ENCODE measurements at regions not wholly inside any gene's neighbourhood (a gene's known extent, or its start where the extent isn't known, plus 50 kb on each side); places are given as distances from the start of the nearest gene placed in this dataset.

DNA sequence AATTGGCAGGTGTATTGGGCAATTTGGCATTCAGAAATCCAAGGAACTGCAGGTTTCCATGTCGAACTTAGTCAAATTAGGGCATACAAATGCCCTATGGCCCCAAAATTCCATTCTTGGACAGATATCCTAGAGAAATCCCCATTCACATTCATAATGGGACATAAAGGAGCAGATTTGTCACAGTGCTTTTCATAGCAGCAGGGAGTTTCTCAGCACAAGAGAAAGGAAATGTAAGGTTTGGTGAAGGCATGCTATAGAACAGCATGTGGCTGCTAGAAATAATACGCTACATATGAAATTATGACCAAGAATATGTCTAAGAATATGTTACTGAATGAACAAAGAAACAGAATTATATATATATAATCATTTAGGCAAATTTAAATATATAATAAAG is 437.5 kb upstream of the BOD1L1 start:
- DNase-seq, result no peak

DNA sequence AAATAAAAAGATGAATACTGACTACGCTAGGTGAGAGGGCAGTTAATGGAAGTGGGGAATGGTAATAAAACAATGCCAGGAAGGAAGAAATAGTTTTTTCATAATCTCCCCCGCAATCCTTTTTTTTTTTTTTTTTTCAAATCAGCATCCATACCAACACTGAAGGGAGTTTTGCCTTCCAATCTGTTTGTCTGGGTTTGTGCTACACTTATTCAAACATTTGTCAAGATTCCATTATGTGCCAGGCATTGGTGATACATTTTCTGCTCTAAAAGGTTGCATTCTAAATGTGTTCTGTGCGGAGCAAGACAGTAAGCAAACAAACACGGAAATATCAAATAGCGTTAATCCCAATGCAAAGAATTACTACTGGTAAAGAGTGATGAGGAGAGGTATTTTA is 437.9 kb upstream of the BOD1L1 start:
- no peak for DNase-seq

DNA sequence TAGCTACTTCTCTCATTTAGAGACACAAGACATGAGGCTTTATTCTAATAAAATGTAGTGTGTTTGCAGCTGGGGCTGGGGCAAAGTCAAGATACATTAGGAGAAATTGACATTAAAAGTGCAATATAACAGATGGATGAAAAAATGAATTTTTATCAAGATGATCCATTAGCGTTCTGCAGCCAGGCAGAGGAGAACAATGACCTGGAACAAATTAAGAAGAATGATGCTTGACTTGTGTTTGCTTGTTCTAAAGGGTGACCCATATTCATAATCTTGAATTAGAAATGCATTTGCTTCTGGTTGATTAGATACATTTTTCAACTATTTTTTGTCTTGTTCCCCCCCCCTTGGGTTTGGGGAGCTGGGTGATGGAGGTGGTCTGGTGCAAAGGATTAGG is 439.5 kb upstream of the BOD1L1 start:
- no peak for DNase-seq

DNA sequence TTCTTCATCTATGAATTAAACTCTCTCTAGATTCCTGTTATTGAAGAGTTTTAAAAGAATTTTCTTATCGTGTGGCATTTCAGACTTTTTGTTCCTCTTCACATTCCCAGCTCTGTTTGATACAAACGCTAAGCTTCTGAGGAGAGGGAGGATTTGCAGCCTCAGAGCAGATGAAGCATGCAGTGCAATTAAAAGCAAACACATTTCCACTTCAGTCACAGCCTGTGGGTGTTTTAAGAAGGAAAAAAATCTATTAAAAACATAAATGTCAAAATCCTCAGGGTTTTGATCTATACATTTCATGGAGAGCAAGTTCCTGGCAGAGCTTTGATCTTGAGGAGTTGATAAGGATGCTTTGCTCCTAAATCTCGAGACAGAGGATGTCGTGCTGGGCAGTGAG is 442.4 kb upstream of the BOD1L1 start:
- DNase-seq, result no peak

DNA sequence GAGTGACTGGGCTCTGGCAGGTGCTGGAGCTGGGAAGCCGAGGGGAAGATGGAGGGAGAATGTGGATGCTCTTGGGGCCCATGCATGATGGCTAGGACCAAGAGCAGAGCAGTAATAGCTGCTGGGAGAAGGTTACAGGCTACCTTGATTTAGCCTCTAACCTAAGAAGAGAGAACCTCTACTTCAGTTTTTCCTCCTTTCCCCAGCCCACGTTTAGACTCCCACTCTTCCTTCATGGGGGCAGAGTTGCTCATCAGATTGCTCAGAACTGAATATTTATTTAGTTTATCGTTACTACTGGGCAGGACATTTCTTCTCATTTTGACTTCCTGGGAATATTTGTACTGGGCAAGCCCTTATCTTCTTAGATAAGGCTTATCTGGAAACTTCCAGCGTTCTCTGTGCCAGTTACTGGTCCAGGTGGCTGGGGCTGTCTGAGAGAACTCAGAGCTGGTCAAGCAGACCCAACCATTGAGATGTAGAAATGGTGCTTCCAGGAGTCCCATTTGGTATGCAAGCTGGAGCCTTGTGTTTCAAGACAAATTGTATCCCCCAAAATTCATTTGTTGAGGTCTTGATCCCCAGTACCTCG is 442.9 kb upstream of the BOD1L1 start:
- no peak for DNase-seq

DNA sequence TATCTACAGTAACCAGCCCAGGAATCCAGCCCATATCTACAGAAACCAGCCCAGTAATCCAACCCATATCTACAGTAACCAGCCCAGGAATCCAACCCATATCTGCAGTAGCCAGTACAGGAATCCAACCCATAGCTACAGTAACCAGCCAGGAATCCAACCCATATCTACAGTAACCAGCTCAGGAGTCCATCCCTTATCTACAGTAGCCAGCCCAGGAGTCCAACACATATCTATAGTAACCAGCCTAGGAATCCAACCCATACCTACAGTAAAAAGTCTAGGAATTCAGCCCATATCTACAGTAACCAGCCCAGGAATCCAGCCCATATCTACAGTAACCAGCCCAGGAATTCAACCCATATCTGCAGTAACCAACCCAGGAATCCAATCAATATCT is 445.0 kb upstream of the BOD1L1 start:
- no peak for DNase-seq

DNA sequence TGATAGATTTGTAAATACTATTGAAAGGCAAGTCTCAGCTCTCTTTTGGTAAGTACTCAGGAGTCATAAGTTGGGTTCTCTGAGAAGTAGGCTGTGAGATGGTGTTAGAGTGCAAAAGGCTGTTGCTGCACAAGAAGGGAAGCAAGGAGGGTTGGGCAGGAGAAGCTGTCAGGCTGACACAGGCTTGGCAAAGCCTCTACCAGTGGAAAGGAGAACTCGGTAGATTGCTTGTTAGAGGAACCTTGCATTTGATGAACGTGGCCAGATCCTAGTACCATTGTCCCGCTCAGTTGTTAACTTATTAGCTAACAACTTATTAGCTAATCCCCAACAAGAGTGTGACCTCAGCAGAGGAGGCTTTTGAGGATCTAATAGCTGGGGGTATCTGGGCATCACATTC is 449.3 kb upstream of the BOD1L1 start:
- no peak for DNase-seq

DNA sequence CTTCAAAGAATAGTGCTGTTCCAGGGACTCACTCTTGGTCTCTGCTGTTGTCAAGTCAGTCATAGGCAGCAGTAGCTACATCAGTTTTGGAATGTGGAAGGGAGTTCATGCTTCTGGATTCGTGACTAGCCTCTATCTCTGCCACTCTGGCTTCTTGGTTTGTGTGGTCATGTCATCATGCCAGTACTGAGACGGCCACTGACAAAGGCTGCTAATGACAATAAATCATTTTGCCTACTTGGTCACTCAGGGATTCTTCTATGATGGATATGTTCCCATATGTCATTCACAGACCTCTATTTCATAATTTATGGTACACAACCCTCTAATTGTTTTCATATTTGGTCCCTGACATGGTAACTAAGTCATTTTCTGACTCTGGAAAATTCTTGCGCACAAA is 450.8 kb upstream of the BOD1L1 start:
- DNase-seq, result no peak

DNA sequence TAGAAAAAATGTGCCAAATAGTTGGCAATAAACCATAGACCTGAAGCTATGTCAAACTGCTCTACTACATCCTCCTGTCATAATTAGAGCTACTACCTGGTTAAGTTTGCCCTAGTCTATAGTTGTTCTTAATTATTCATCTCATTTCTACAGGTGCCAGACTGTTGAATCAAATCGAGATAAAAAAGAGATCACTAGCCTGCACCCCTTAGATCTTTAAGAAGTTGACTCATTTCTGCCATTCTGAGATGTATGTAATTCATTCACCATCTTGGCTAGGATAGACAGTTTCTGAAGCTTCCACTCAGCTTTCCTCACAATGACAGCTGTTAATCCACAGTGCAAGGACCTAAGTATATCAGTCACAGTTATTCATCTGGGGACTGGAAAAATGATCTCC is 452.1 kb upstream of the BOD1L1 start:
- no peak for DNase-seq

DNA sequence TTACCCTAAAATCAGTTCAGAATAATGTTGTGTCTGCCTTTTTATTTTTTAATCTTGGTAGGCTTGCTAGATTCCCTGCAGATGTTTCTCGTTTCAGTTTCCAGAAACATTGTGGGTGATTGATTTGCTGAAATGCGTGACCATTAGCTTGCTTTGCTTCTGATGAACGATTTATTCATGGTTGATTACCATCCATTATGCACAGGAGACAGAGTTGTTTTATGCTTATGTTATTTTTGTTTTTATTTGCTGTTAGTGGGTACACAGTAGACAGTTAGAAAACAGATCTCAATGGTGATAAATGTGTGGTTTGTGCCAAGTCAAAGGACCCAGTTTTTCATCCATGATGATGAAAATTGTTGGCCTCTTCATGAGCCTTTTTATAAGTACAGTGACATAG is 455.6 kb upstream of the BOD1L1 start:
- no peak for DNase-seq

DNA sequence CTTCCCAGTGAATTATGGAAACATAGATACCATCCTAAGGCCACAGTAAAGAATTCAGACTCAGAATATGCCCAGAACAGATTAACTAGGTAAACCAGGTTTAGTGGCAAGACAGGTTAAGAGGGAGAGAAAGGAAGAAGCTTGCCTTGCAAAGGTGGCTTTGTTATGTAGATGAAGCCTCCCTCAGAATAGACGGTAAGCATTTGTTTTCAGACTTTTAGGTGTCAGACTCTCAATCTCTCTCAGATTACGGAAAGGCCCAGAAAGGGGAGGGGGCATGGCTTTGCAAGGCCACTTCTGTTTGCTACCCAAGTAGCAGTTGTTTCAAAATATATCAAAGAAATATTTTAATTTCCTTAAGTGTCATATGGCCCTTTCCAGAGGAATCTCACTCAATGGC is 457.1 kb upstream of the BOD1L1 start:
- DNase-seq, result no peak

DNA sequence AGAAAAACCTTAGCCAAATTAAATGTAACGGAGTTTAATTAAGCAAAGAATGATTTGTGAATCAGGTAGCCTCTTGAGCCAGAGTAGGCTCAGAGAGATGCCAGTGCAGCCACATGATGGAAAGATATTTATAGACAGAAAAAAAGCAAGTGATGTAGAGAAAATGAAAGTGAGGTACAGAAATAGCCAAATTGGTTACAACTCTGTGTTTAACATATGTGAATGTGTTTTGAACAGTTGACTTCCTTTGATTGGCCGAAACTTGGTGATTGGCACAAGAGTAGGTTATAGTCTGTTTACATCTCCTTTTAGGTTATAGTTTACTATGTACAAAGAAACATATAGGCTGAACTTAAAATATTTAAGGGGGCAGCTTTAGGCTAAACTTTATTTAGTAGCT is 459.9 kb upstream of the BOD1L1 start:
- no peak for DNase-seq

DNA sequence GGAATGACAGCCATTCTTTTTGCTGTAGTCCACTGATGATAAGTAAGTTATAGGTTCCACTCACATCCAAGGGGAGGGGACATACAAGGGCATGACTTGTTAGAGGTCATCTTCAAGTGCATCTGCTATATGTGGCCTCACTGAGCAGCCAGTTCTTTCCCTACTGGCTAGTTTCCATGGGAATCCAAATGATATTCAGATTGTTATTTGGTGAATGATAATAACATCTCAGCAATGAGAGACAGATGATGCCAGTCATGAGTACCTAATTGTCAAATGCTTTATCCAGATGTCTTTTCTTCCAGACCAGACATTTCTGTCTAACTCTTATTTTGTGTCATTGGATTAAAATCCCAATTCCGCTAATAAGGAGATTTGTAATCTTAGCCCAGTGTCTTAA is 460.4 kb upstream of the BOD1L1 start:
- DNase-seq, result no peak

DNA sequence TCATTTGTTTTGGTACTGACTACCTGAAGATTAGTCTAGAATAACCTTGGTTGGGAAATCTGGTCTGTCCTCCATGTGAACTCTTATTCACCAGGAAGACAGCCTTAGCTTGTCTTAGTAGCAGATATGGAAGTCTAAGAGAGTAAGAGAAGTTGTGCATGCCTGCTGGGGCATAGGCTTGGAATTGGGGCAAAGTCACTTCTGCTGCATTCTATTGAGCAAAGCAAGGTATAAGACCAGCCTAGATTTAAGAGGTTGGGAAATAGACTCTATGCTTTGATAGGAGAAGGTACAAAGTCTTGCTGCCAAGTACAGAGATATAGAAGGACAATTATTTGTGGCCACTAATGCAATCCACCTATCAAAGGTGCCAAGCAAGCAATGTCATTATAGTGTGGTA is 464.0 kb upstream of the BOD1L1 start:
- no peak for DNase-seq

DNA sequence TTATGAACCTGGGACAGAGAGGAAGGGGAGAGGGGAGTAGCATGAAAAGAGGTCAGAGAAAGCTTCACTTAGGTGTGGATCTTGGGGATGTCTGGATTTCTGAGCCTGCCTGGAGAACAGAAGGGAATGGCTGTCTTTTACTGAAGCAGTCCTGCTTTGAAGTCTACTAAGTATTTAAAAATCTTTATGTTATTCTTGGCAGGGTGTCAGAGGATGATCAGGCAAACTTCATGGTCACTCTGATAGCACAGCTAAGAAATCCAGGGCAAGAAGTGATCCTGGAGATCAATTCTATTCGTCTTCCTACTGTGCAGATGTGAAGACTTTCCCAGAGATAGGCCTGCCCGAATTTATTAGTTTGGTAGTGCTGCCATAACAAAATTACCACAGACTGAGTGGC is 464.4 kb upstream of the BOD1L1 start:
- DNase-seq, result no peak

DNA sequence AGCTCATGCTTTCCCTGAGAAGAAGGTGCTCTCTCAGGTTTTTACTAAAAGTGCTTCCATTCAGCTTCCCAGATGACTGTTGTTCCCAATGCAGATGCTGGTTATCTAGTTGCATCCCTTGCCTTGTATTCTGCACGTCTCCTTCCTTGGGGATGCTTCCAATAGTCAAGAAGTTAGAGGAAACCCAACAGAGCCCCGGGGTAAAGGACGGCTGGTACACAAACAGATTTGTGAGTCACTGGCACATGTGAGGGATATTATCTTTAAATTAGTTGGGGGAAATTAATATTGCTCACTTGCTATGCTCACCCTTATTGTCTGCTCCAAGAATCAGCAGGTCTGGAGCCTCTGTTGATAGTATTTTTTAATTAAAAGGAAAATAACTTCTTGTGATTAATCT is 465.2 kb upstream of the BOD1L1 start:
- no peak for DNase-seq

DNA sequence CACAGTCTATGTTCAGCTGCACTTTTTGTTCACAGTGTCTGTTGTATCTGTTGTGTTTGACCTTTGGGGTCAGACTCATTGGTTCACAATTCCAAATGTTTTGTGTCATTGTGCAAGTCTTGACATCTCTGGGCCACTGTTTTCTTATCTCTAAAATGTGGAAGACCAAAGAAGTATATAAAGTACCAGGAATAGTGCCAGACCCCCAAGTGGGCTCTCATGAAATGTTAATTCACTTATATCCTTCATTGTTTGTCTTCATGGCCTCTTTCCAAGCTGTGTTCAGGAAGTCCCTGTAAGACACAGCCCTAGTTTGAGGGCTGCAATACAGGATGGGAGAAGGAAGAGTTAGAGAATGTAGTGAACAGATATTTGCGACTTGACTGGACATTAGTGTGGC is 468.3 kb upstream of the BOD1L1 start:
- no peak for DNase-seq

DNA sequence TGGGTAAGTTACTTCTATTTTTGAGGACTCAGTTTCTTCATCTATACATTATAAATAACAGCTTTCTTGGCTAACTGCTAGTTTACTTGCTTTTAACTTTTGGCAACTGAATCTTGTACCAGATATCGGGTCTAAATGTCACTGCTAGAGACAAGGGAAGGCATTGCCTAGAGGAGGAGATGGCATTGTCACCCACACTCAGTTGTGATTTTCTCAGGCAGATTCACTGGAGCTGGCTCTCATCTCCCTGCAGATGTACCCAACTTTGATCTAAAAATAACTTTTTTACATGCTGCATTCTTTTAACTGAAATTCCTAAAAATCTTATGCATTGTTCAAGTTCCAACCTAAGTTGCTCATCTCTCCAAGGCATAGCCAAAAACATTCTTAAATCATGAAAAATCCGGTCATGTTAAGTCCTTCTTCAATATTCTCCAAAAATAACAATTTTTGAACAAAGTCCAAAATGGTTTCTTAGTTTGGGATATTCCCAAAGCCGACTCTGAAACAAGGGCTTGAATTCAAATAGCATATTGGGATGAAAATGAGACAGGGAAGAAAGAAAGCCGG is 469.0 kb upstream of the BOD1L1 start:
- no peak for DNase-seq

DNA sequence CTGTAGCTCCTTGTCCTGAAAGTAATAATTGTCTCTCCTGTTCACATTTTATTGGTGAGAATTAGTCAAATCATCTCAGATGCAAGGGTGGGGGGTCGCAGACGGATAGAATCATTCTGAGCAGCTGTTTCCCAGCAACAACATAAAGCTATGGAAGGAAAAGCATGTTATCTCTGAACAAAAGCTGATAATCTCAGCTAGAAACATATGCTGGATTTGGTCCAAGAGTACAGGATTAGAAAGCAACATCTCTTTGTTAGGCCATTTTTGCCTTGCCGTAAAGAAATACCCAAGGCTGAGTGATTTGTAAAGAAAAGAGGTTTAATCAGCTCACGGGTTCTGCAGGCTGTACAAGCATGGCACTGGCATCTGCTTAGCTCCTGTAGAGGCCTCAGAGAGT is 472.8 kb upstream of the BOD1L1 start:
- DNase-seq, result no peak

DNA sequence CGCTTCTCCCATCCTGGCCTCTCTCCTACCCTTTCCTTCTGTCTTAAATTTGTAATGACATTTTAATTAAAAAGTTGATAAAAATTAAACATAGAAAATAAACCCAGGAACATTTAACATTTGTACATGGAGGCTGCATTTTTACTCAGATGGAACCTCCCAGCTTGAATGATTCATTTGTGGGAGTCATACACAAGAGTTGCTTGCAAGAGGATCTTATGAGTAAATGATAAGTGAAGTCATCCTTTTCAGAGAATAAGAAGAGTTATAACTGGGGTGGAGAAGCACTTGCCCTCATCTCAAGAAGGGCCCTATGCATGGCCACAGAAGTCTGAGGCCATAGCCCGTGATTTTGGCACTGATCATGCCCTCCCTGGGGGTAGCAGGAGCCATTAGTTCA is 482.9 kb upstream of the BOD1L1 start:
- DNase-seq, result no peak

DNA sequence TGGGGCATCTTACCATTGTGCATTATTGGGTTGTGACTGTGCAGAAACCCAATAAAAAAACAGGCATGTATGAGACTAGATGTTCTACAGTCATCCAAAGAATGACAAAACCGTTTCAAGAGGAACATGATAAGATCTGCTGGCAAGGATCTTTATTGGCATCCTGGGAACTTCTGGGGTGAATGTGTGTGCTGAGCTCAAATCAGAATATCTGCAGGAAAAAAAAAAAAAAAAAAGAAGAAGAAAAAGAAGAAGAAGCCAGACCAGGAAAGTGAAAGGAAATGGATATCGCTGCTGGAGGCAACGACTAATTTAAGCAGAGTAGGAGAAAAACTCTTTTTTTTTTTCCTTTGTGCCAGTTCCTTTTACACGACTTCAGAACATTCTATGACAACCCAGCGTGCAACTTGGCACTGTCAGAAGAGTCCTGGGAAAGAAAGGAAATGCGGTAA is 484.2 kb upstream of the BOD1L1 start:
- DNase-seq, result no peak

DNA sequence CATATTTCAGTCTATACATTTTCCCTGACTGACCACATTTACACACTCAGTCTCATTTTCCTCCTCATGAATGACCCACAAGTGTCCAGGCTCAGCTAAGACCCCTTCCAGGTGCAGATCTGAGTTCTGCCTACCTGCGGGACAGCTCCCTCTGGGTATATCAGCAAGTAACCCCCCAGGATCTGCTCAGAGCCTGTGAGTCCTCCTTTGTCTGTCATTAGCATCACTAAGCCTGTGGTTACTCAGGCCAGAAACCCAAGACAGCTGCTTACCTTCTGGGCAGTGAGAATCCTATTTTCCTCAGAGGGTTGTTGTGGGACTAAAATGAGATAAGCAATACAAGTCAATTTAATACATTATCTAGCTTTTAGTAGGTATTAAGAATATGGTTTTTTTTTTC is 487.6 kb upstream of the BOD1L1 start:
- no peak for DNase-seq

DNA sequence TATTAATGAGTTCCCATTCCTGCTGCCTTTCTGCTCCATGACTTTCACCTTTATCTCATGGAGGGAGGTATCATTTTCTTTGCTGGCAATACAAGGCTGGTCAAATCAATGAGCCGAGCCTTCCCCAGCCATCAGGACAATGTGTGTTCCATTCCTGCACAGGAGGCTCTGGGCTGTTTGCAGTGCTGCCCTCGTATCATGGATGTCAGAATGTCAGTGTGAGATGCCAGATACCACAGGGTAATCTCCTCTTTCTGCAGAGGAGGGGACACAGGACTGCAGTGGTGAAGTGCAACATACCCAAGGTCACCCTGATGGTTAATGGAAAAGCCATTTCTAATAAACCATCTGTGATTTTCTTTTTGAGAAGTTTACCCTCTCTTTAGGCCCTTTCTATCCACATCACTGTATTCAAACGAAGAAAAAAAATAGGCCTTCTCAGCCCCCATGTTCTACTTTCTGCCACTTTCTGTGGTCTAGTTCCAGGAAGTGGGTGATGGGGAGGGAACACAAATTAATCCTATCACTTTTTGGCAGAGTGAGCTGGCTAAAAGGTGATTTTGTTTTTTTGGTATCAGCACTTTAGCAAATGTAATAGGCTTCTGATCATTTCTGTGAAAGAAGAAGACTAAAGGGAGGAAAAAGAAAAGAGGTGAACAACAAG is 490.2 kb upstream of the BOD1L1 start:
- DNase-seq, result no peak

DNA sequence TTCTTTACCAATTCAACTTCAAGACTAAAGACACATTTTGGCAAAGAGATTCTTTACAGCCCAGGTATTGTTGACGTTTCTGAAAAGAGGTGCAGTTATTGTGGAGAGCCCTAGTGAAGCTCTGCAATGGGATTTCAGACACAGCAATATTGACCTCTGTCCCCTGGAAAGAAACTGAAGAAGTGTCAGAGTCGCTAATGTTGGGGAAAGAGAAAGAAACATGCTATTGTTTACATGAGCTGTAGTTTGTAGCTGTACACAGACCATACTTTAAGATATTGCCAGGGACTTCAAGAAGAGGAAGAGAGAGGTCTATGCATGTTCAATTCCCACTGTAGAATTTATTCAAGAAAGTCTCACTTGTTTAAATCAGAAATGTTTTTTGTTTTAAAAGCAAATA is 497.3 kb upstream of the BOD1L1 start:
- no peak for DNase-seq

All from CD4-positive, alpha-beta T cell treated with Interleukin-6 for 4 hours (primary cell).